ENCODE measurements at regions not wholly inside any gene's neighbourhood (a gene's known extent, or its start where the extent isn't known, plus 50 kb on each side); places are given as distances from the start of the nearest gene placed in this dataset.
A peak's percentile ranks its signal among the peaks of the same experiment; 100 is the strongest.

DNA sequence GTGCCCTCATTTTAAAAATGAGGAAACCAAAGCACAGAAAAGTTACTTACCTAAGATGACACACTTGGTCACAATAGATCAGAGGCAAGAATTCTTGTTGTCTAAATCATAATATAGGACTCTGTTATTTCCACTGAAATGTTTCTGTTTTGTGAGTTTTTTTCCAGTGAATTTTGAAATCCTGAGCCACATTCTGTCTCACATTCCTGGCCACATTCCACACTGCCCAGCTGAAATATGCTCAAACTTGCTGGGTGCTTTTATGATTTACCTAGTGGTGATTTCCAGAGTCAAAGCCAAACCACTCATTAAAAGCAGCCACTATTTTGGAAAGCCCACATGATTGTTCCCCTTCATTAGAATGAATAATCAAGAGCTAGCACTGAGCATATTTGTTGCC, 82.3 kb upstream of the NPHP3 start:
- TF ChIP-seq MYC (IDR thresholded peaks at IDR 0.05; ENCODE audit: low read depth, low read length) (no peak), MAX (IDR thresholded peaks at IDR 0.05; ENCODE audit: low read depth, low read length) (no peak), CTCF (IDR thresholded peaks at IDR 0.05; ENCODE audit: low read depth, low read length) (no peak), POLR2A (IDR thresholded peaks at IDR 0.05; ENCODE audit: extremely low read depth, insufficient read length) (no peak)
- no peak for DNase-seq (ENCODE audit: low read depth)
- H3K4me3 ChIP-seq (ENCODE audit: low read depth, low read length), result no peak overlapping the region

DNA sequence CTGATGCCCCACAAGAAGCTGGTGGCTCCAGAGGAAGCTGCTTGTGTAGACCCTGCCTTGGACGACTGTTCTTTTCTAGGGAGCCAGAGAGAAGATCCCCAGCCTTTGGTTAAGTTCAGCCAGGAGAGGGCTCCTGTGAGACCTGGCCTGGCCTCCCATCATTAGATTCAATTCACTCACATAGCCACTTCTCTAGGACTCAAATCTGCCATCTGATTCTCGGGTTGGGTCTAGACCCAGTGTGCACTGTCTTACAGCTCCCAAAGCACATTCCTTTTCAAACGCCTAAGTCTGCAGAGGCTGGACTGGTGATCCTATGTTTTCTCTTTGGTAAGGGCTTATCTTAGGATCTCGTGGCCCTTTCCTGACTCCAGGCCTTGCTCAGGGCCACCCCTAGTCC, 81.7 kb upstream of the NPHP3 start:
- TF ChIP-seq CTCF (IDR thresholded peaks at IDR 0.05; ENCODE audit: low read depth, low read length) (peak; percentile 18), MYC (IDR thresholded peaks at IDR 0.05; ENCODE audit: low read depth, low read length) (no peak)
- DNase-seq (ENCODE audit: low read depth), result peak; percentile 11
- H3K4me3 ChIP-seq (ENCODE audit: low read depth, low read length), result no peak overlapping the region

GRCh38 chr3:132800958-132801357, 78.7 kb upstream of the NPHP3 start:
- no peak overlapping the region for H3K4me3 ChIP-seq (ENCODE audit: low read depth, low read length)
- TF ChIP-seq CTCF (IDR thresholded peaks at IDR 0.05; ENCODE audit: low read depth, low read length), result no peak
- no peak for DNase-seq (ENCODE audit: low read depth)

DNA sequence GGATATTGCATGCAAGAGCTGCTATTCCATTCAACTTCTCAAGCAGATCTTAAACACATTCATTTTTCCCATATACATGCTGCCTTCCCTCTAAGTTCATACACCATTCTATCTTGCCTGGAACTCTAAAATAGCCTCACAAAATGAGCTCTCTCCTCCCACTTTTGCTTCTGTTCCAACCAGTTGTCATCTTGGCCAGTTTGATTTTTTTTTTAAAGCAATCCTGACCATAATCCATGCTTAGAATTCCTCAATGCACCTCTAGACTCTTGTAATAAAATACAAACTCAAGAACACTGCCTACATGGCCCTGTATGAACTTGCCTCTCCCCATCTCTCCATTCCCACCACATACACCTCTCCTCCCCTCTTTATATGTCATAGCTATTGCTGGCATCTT, 68.6 kb upstream of the NPHP3 start:
- H3K4me3 ChIP-seq (ENCODE audit: low read depth, low read length), result no peak overlapping the region
- TF ChIP-seq MYC (IDR thresholded peaks at IDR 0.05; ENCODE audit: low read depth, low read length) (no peak), MAX (IDR thresholded peaks at IDR 0.05; ENCODE audit: low read depth, low read length) (no peak), CTCF (IDR thresholded peaks at IDR 0.05; ENCODE audit: low read depth, low read length) (no peak), POLR2A (IDR thresholded peaks at IDR 0.05; ENCODE audit: extremely low read depth, insufficient read length) (no peak)
- no peak for DNase-seq (ENCODE audit: low read depth)

DNA sequence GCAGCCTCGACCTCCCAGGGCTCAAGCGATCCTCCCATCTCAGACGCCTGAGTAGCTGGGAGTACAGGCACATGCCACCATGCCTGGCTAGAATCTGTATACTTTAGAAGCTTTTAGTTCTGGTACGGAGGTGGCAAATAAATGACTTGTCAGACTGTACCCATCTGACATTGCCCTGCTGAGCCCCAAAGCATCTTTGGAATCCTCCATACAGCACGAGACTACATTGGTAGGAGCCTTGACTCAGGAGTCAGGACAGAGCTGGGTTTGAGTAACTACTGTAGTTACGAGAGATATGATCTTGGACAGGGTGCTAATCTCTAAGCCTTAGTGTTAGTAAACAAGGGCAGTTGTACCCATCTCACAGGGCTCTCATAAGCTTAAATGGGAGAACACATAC, 67.8 kb upstream of the NPHP3 start:
- DNase-seq (ENCODE audit: low read depth), result no peak
- no peak overlapping the region for H3K4me3 ChIP-seq (ENCODE audit: low read depth, low read length)
- TF ChIP-seq MYC (IDR thresholded peaks at IDR 0.05; ENCODE audit: low read depth, low read length), result no peak

GRCh38 chr3:132788301-132788671, 66.1 kb upstream of the NPHP3 start:
- no peak for TF ChIP-seq MYC (IDR thresholded peaks at IDR 0.05; ENCODE audit: low read depth, low read length)
- TF ChIP-seq MAX (IDR thresholded peaks at IDR 0.05; ENCODE audit: low read depth, low read length), result no peak
- TF ChIP-seq POLR2A (IDR thresholded peaks at IDR 0.05; ENCODE audit: extremely low read depth, insufficient read length), result no peak
- TF ChIP-seq CTCF (IDR thresholded peaks at IDR 0.05; ENCODE audit: low read depth, low read length), result no peak
- H3K4me3 ChIP-seq (ENCODE audit: low read depth, low read length), result no peak overlapping the region
- no peak for DNase-seq (ENCODE audit: low read depth)
